ENCODE measurements at regions not wholly inside any gene's neighbourhood (a gene's known extent, or its start where the extent isn't known, plus 50 kb on each side); places are given as distances from the start of the nearest gene placed in this dataset.

DNA sequence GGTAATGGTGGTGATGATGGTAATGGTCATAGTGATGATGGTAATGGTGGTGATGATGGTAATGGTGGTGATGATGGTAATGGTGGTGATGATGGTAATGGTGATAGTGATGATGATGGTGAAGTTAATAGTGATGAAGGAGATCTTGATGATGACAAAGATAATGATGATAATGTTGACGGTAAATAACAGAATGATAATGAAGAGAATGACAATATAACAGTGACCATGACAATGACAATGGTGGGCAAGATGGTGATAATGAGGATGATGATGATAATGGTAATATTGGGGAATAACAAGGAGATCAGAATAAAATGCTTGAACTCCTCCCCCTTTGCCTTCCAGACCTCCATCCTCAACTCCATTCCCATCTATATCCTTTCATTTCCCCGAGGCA is 233.3 kb upstream of the SFSWAP start:
- 74 to 81% methylated on average over 2 of the region's 2 CpGs for WGBS, 2 donors
- no peak for DNase-seq

DNA sequence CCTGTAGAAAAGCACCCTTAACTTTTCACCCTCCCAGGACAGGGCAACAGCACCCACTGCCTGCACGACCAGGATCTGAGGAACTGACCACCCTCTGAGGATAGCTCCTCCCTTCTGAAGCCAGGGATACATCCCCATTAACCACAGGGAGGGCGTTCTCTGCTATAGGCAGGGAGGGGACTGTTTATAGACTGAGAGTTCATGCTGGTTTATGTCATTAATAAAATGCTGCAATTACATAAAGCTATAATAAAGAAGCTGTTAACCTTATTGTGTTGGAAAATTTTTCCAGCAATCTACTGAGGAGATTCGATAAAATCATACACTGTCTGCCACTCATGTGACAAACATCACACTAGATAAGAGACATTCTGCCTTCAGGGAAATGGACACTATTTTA is 232.4 kb upstream of the SFSWAP start:
- H3K27me3 ChIP-seq: no peaks in the 10 kb centered on the region
- no peak overlapping the region for H3K4me3 ChIP-seq
- no peak for DNase-seq
- H3K27ac ChIP-seq: no peak overlapping the region
- H3K36me3 ChIP-seq (replicated peaks in 1 of 2; ENCODE audit: insufficient read depth in 1 of 2, low read depth in 2 of 2): no peaks in the 10 kb centered on the region
- intact Hi-C loops (cut with DNase I): no loop called here
- H3K9me3 ChIP-seq: no peaks in the 10 kb centered on the region
- 61 to 63% methylated on average over 3 of the region's 3 CpGs for WGBS, 2 donors
- TF ChIP-seq, protein P1, sequence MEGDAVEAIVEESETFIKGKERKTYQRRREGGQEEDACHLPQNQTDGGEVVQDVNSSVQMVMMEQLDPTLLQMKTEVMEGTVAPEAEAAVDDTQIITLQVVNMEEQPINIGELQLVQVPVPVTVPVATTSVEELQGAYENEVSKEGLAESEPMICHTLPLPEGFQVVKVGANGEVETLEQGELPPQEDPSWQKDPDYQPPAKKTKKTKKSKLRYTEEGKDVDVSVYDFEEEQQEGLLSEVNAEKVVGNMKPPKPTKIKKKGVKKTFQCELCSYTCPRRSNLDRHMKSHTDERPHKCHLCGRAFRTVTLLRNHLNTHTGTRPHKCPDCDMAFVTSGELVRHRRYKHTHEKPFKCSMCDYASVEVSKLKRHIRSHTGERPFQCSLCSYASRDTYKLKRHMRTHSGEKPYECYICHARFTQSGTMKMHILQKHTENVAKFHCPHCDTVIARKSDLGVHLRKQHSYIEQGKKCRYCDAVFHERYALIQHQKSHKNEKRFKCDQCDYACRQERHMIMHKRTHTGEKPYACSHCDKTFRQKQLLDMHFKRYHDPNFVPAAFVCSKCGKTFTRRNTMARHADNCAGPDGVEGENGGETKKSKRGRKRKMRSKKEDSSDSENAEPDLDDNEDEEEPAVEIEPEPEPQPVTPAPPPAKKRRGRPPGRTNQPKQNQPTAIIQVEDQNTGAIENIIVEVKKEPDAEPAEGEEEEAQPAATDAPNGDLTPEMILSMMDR (IDR thresholded peaks at IDR 0.05): no peak
- TF ChIP-seq POLR2A (IDR thresholded peaks at IDR 0.05): no peak
- H3K4me1 ChIP-seq: no peaks in the 10 kb centered on the region
- no peak for ATAC-seq

More for the DNA sequence above, 233.3 kb upstream of the SFSWAP start:
- H3K4me3 ChIP-seq: no peak overlapping the region
- H3K9me3 ChIP-seq: no peaks in the 10 kb centered on the region
- intact Hi-C loops (cut with DNase I): no loop called here
- no peak overlapping the region for H3K27ac ChIP-seq
- no peak for TF ChIP-seq POLR2A (IDR thresholded peaks at IDR 0.05)
- TF ChIP-seq, protein P1 (IDR thresholded peaks at IDR 0.05): no peak
- no peaks in the 10 kb centered on the region for H3K27me3 ChIP-seq
- H3K36me3 ChIP-seq (replicated peaks in 1 of 2; ENCODE audit: insufficient read depth in 1 of 2, low read depth in 2 of 2): no peaks in the 10 kb centered on the region
- ATAC-seq: no peak
- no peaks in the 10 kb centered on the region for H3K4me1 ChIP-seq

- ATAC-seq: no peak
- H3K4me3 ChIP-seq: no peak overlapping the region
- intact Hi-C loops (cut with DNase I): no loop called here
- no peaks in the 10 kb centered on the region for H3K36me3 ChIP-seq (replicated peaks in 1 of 2; ENCODE audit: insufficient read depth in 1 of 2, low read depth in 2 of 2)
- no peaks in the 10 kb centered on the region for H3K27me3 ChIP-seq
- TF ChIP-seq, protein P1 (IDR thresholded peaks at IDR 0.05): no peak
- H3K9me3 ChIP-seq: no peaks in the 10 kb centered on the region
- no peak overlapping the region for H3K27ac ChIP-seq
- no peak for DNase-seq
- WGBS, 2 donors: 60 to 73% methylated on average over 4 to 6 of the region's 6 CpGs
- H3K4me1 ChIP-seq: no peaks in the 10 kb centered on the region
Observed at GRCh38 chr12:131482199-131482598, 228.7 kb upstream of the SFSWAP start.

GRCh38 chr12:131482686-131483085 is 228.2 kb upstream of the SFSWAP start:
- Histone ChIP-seq H3K4me3 (no peak overlapping the region), H3K27me3 (no peaks in the 10 kb centered on the region), H3K9me3 (no peaks in the 10 kb centered on the region), H3K4me1 (no peaks in the 10 kb centered on the region), H3K27ac (no peak overlapping the region), H3K36me3 (replicated peaks in 1 of 2; ENCODE audit: insufficient read depth in 1 of 2, low read depth in 2 of 2) (no peaks in the 10 kb centered on the region)
- DNase-seq: no peak
- intact Hi-C loops (cut with DNase I): no loop called here
- TF ChIP-seq, protein P1 (IDR thresholded peaks at IDR 0.05): no peak
- no peak for TF ChIP-seq POLR2A (IDR thresholded peaks at IDR 0.05)
- no peak for ATAC-seq
- 79 to 82% methylated on average over 9 of the region's 9 CpGs for WGBS, 2 donors

- no peak overlapping the region for H3K4me3 ChIP-seq
- TF ChIP-seq, protein P1 (IDR thresholded peaks at IDR 0.05): no peak
- TF ChIP-seq POLR2A (IDR thresholded peaks at IDR 0.05): no peak
- WGBS, 2 donors: 49 to 58% methylated on average over 5 of the region's 5 CpGs
- no peak overlapping the region for H3K27ac ChIP-seq
- intact Hi-C loops (cut with DNase I): no loop called here
- no peaks in the 10 kb centered on the region for H3K4me1 ChIP-seq
- no peaks in the 10 kb centered on the region for H3K9me3 ChIP-seq
- H3K36me3 ChIP-seq (replicated peaks in 1 of 2; ENCODE audit: insufficient read depth in 1 of 2, low read depth in 2 of 2): no peaks in the 10 kb centered on the region
- DNase-seq: no peak
- no peaks in the 10 kb centered on the region for H3K27me3 ChIP-seq
- ATAC-seq: no peak
Observed at GRCh38 chr12:131486451-131487230, 224.2 kb upstream of the SFSWAP start.
